ENCODE measurements at regions not wholly inside any gene's neighbourhood (a gene's known extent, or its start where the extent isn't known, plus 50 kb on each side); places are given as distances from the start of the nearest gene placed in this dataset.
"Not testable (repeated sequence)": the region's sequence is repeated elsewhere in the genome, so short reads cannot be mapped to it uniquely, and the experiment has no call there.

DNA sequence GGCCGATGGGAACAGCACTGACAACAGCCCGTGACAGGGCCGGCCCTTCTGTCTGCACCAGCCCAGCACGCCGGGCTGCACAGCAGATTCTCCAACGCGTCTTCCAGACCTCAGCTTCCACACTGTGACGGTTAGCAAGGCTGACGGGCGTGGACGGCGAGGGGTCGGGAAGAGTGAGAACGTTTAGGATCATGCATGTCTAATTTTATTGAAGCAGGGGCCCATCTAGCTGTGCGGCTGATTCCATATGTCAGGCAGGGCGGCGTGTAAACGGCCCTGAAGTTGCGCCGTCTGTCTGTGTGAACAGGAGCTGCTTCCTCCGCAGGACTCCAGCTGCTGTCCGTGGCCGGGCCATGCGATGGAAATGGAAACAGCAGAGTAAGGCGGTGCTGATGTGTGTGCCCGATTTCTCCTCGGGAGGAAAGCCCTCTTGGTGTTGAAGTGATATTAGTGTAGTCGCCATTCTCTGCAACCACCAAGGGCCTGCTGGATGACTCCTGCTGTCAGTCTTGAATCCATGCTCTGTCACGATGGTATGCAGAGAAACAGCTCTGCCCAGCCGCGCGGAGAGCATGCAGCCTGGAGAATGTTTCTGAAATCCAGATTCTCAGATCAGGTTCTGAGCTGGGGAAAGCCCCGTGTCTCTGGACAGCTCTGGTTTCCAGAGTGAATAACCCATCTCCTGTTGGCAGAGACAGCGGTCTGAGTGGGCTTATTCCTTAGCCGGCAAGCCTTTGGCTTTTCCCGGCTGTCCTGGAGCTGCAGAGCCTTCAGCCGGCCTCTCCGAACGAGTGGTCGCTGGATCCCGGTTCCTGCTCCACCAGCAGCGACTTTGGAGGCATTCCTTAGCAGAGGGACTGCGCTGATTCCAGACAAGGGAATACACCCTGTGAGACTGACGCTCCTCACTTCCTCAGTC lies 158.1 kb upstream of the UBE3A start:
- no peak overlapping the region for H3K4me3 ChIP-seq (ENCODE audit: low read depth, low read length)
- TF ChIP-seq, protein P1, sequence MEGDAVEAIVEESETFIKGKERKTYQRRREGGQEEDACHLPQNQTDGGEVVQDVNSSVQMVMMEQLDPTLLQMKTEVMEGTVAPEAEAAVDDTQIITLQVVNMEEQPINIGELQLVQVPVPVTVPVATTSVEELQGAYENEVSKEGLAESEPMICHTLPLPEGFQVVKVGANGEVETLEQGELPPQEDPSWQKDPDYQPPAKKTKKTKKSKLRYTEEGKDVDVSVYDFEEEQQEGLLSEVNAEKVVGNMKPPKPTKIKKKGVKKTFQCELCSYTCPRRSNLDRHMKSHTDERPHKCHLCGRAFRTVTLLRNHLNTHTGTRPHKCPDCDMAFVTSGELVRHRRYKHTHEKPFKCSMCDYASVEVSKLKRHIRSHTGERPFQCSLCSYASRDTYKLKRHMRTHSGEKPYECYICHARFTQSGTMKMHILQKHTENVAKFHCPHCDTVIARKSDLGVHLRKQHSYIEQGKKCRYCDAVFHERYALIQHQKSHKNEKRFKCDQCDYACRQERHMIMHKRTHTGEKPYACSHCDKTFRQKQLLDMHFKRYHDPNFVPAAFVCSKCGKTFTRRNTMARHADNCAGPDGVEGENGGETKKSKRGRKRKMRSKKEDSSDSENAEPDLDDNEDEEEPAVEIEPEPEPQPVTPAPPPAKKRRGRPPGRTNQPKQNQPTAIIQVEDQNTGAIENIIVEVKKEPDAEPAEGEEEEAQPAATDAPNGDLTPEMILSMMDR (IDR thresholded peaks at IDR 0.05; ENCODE audit: borderline replicate concordance, insufficient read depth, low read depth, low read length) = no peak

DNA sequence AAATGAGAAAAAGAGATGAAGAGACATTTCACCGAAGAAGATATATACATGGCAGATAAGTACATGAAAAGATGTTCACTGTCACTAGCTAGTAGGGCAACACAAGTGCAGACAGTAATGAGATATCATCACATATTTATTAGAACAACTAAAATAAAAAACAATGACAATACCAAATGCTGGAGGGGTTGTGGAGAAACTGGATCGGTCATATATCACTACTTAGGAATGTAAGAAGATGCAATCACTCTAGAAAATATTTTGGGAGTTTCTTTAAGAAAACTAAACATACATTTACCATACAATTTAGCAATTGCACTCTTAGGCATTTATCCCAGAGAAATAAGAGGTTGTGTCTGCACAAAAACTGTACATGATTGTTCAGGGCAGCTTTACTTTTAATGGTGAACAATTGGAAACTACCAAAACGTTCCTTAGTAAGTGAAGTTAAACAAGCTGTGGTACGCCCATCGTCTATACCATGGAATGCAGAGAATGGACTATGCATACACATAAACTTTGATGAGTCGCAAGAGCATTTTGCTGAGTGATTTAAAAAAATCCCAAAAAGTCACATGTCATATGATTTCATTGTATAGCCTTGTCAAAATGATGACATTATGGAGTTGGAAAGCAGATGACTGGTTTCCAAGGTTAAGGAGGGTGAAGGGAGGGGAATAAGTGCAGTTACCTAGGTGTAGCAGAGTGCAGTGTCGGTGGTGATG lies 149.0 kb upstream of the UBE3A start:
- TF ChIP-seq, protein P1 (IDR thresholded peaks at IDR 0.05; ENCODE audit: borderline replicate concordance, insufficient read depth, low read depth, low read length) = no peak
- no peak overlapping the region for H3K4me3 ChIP-seq (ENCODE audit: low read depth, low read length)

DNA sequence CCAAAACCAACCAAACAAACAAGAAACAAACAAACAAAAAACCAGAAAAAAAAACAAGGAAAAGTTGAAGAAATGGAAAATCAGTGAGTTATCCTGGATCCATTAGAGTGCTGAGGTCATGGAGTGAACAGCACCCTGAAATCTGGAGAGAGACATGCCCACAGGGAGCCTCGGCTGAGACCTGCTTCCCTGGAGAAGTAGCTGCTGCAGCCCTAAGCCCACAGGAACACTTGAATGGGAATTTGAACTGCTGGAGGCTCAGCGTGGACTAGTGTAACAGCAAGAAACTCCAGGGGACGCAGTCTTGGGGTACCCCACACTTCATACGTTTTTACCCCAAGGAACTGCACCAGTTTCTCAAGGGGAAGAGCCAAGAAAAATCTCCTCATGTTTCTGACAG lies 144.1 kb upstream of the UBE3A start:
- H3K4me3 ChIP-seq (ENCODE audit: low read depth, low read length) = no peak overlapping the region
- TF ChIP-seq, protein P1 (IDR thresholded peaks at IDR 0.05; ENCODE audit: borderline replicate concordance, insufficient read depth, low read depth, low read length) = no peak

DNA sequence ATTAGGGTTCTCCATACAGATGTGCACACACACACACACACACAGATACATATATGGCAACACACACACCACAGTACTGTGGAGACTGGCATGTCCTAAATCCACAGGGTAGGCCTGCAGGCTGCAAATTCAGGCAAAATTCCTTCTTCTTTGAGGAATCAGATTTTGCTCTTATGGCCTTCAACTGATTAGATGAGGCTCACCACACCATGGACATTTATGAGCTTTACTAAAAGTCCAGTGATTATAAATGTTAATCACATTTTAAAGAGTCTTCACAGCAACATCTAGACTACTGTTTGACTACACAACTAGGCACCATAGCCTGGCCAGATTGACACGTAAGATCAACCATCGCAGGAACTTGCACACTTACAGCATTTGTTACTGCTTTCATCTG lies 140.3 kb upstream of the UBE3A start:
- TF ChIP-seq, protein P1 (IDR thresholded peaks at IDR 0.05; ENCODE audit: borderline replicate concordance, insufficient read depth, low read depth, low read length) = no peak
- H3K4me3 ChIP-seq (ENCODE audit: low read depth, low read length) = no peak overlapping the region

DNA sequence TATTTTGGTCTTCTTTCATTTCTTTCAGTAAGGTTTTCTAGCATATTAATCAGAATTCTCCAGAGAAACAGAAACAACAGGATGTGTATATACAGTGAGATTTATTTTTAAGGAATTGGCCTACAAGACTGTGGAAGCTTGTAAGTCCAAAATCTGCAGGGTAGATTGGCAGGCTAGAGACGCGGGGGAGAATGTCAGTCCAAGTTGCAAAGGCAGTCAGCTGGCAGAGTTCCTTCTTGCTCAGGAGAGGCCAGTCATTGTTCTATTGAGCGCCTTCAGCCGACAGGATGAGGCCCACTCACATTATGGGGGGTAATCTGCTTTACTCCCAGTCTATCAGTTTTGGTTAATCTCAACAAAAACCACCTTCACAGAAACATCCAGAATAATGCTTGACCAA lies 133.4 kb upstream of the UBE3A start:
- no peak overlapping the region for H3K4me3 ChIP-seq (ENCODE audit: low read depth, low read length)
- TF ChIP-seq, protein P1 (IDR thresholded peaks at IDR 0.05; ENCODE audit: borderline replicate concordance, insufficient read depth, low read depth, low read length) = no peak

DNA sequence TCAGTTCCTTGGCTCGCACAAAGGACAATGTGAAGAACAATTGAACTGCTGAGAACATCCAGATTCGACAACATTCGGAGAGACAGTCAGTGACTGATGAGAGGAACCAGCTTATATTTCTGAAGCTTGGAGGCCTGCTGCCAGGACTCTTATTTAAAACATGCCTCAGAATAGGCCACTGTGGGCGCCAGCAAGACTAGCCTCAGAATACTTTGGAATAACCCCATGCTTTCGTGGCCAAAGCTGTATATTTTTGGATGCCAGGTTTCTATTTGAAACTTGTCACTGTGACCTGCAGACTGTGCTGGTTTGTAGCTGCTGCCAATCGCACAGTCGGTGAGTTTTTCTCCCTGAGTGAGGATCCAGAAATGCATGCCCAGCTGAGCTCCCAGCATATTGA lies 129.9 kb upstream of the UBE3A start:
- TF ChIP-seq, protein P1 (IDR thresholded peaks at IDR 0.05; ENCODE audit: borderline replicate concordance, insufficient read depth, low read depth, low read length) = no peak
- H3K4me3 ChIP-seq (ENCODE audit: low read depth, low read length) = no peak overlapping the region

DNA sequence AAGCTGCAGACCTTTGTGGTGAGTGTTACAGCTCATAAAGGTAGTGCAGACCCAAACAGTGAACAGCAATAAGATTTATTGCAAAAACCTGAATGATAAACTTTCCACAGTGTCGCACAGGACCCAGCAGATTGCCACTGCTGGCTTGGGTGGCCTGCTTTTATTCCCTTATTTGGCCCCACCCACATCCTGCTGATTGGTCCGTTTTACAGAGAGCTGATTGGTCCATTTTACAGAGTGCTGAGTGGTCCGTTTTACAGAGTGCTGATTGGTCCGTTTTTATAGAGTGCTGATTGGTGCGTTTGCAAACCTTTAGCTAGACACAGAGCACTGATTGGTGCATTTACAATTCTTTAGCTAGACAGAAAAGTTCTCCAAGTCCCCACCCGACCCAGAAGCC lies 127.7 kb upstream of the UBE3A start:
- H3K4me3 ChIP-seq (ENCODE audit: low read depth, low read length) = not testable (repeated sequence)

All from GM12875 (cell line).